Esophagus muscularis mucosa (tissue), 3 donors: ENCODE measurements at regions not wholly inside any gene's neighbourhood (a gene's known extent, or its start where the extent isn't known, plus 50 kb on each side); places are given as distances from the start of the nearest gene placed in this dataset.

ENCODE experiments used
- CTCF ChIP-seq, 3 experiments: fragments of 200-600 bp in 2 of 3; fragments of 450-650 bp in 1 of 3; sonication (generic) in 2 of 3; IDR thresholded peaks; one replicate each; pipeline ENCODE4 v1.5.1; 2017 to 2019; ENCODE audit warnings: antibody characterized with exemption in 3 of 3, mild to moderate bottlenecking in 2 of 3, moderate library complexity in 1 of 3
- POLR2AphosphoS5 ChIP-seq, 2 donors: sonication (generic); formaldehyde crosslinking; IDR thresholded peaks; one replicate each; pipeline ENCODE4 v1.6.1; 2017; ENCODE audit warnings: antibody characterized with exemption in 2 of 2

- TF ChIP-seq CTCF (IDR thresholded peaks at IDR 0.05) (no peak), POLR2AphosphoS5 (IDR thresholded peaks at IDR 0.05) (no peak)
Measured at GRCh38 chr5:1946776-1947175, 64.1 kb upstream of the IRX4 start.
